GM21825 (cell line): ENCODE measurements at regions not wholly inside any gene's neighbourhood (a gene's known extent, or its start where the extent isn't known, plus 50 kb on each side); places are given as distances from the start of the nearest gene placed in this dataset.
"Not testable (repeated sequence)": the region's sequence is repeated elsewhere in the genome, so short reads cannot be mapped to it uniquely, and the experiment has no call there.

ENCODE experiments used
- ATAC-seq: cut with Tn5 transposase; IDR thresholded peaks from one replicate; pipeline ENCODE4 v1.9.1; 2021; ENCODE audit warnings: mild to moderate bottlenecking, moderate library complexity; ENCODE audit not compliant: unreplicated experiment

DNA sequence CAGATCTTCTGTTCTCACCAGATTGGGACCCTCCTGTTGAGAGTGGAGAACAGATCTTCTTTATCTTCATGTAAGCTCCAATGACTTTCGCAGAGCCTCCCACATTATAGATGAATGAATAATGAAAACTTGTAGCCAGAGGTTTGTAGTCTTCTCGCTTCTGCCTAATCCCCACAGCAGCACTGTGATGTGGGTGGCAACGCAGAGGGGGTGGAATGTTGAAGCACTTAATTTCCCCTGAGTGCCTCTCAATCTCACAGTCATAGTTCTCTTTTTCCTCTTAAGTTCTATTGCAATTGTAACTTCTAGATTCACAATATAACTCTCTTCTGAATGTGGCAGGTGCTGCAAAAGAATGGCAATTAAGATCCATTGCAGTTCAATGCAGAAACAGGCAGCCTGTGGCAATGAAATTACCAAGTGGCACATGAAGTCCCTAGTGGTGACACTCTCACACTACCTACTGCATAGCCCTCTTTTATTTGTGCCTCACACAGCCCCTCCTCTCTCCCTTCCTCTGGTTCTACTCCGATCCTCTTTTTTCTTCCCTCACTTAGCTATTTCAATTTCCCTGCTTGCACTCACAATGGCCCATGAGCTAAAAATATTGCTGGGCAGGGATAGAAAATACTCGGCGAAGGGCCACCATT lies 281.9 kb downstream of the UBE3D start:
- ATAC-seq, result no peak

- ATAC-seq, result no peak
Observed at GRCh38 chr6:82785206-82785605, 280.4 kb downstream of the UBE3D start.

- no peak for ATAC-seq
Observed at GRCh38 chr6:82786248-82786647, 279.4 kb downstream of the UBE3D start.

DNA sequence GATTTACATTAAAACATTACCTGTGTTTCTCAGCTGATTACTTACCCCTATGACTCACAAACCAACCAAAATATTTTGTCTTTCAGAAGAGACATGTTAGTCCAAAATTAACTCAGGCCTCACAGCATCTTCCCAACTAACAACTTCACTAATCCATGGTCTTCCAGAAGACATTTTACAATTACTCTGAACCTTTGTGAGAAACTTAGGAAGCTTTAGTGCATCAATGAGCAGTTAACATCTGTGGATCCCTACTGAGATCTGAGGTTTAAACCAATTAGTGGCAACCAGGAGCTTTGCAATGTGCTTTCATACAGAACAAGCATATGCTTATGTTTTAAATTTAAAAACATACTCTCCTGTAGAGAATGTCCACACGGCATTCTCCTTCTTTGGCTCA lies 269.7 kb downstream of the UBE3D start:
- ATAC-seq, result no peak

DNA sequence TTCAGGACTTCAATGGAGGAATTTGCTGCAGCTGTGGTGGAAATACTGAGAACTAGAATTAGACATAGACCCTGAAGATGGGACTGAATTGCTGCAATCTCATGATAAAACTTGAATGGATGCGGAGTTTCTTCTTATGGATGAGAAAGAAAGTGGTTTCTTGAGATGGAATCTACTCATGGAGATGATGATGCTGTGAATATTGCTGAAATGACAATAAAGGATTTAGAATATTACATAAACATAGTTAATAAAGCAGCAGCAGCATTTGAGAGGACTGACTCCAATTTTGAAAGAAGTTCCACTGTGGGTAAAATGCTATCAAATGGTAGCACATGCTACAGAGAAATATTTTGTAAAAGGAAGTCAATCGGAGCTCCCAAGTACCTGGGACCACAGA lies 264.6 kb downstream of the UBE3D start:
- ATAC-seq, result no peak

- ATAC-seq, result not testable (repeated sequence)
Observed at GRCh38 chr6:82816243-82816642, 249.4 kb downstream of the UBE3D start.

DNA sequence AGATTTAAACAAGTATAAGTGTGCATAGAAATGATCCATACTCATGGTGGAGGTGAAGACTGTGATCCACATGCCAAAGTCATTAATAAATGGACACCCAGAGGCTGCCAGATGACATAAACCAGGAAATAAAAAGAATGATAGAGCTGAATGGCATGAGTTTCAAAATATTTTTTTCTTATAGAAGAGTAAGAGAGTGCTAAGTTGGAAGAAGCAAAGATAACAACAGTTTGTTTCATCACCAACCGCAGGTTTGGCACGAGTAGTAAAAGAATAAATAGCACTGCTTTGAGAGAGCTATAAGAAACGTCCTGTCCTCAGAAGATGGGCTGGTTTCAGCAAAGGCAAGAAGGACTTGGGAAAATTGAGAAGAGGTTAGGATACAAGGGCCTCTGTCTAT lies 246.9 kb downstream of the UBE3D start:
- no peak for ATAC-seq

DNA sequence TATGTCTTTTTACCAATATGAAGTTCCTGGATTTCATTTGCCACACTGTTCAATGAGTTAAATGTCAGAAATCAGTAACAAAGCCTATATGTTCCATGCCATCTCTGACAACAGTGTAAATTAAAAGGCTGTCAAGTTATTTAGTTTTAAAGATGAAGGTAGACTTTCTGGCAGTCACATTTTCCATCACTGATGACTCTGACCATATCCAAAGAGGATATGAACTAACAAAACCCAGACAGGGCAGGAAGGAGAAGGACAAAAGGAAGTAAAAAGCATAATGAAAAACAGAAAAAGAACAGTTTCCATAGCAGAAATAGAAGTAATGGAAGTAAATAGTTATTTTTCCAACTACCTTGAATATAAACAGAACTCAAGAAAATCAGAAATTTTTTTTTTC lies 242.3 kb downstream of the UBE3D start:
- ATAC-seq, result no peak

- ATAC-seq, result no peak
Observed at GRCh38 chr6:82832811-82833210, 232.8 kb downstream of the UBE3D start.

GRCh38 chr6:82833481-82833880 lies 232.2 kb downstream of the UBE3D start:
- ATAC-seq, result no peak

DNA sequence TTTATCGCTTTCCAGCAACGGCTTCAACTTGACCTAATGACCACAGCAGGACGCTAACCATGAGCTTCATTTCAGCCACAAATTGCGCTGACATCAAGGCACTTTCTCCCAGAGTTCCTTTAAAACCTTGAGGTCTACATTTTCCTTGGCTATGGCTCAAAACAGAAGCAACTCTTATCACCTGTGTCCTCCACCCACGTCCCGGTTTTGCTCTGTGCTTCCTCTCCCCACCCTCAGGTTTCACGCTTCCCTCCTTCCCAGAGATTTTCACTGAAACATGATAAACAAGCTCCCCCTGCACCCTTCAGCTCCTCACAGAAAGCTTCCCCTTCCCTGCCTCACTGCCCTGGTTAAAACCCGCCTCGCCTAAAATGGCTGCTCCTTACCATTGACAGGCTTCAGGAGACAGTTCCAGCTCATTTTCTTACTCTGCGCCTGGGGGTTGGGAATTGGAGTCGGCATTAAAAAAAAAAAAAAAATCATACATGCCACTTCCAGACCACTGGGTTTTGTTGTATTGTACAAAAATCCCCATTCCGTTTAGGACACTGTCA lies 229.5 kb downstream of the UBE3D start:
- ATAC-seq, result no peak

- no peak for ATAC-seq
Observed at GRCh38 chr6:82840571-82840970, 225.1 kb downstream of the UBE3D start.

GRCh38 chr6:82841309-82841708 lies 224.3 kb downstream of the UBE3D start:
- no peak for ATAC-seq
